Naive thymus-derived CD8-positive, alpha-beta T cell (primary cell): ENCODE measurements at regions not wholly inside any gene's neighbourhood (a gene's known extent, or its start where the extent isn't known, plus 50 kb on each side); places are given as distances from the start of the nearest gene placed in this dataset.
"Not testable (repeated sequence)": the region's sequence is repeated elsewhere in the genome, so short reads cannot be mapped to it uniquely, and the experiment has no call there.

Source experiments
- ATAC-seq, 2 donors: fragments of 150-1000 bp; cut with Tn5 transposase in 1 of 2; sonication (Bioruptor Pico), chemical (Tn5 transposase) in 1 of 2; 1 replicate in 1 of 2; 2 replicates in 1 of 2; pipeline ENCODE4 v1.10.0; 2021; ENCODE audit warnings: mild to moderate bottlenecking in 2 of 2, moderate library complexity in 2 of 2
- POLR2A ChIA-PET: fragments of 350-600 bp; sonication (Branson Sonifier 250); formaldehyde crosslinking; loops from one replicate; lab custom pipeline; 2021; ENCODE audit warnings: antibody characterized with exemption; lab: Charles Lee
- DNase-seq, 10 donors: peaks; one replicate each; pipeline versions ENCODE4 v3.0.0 to v3.0.0-alpha.2; 2020 to 2022
- H3K27ac Mint-ChIP-seq, 10 donors: one replicate each; pipeline ENCODE4 v1.8.0; 2020 to 2022; ENCODE audit warnings: mild to moderate bottlenecking in 10 of 10, mixed read lengths in 10 of 10, moderate library complexity in 4 of 10, inconsistent platforms in 1 of 10
- H3K27me3 Mint-ChIP-seq, 5 donors: one replicate each; pipeline ENCODE4 v1.8.0; 2021 to 2022; ENCODE audit warnings: mixed read lengths in 5 of 5
- H3K36me3 Mint-ChIP-seq, 3 donors: one replicate each; pipeline ENCODE4 v1.8.0; 2020 to 2022; ENCODE audit warnings: mixed read lengths in 3 of 3, mild to moderate bottlenecking in 2 of 3, inconsistent platforms in 1 of 3
- H3K4me1 Mint-ChIP-seq, 4 donors: one replicate each; pipeline ENCODE4 v1.8.0; 2021 to 2022; ENCODE audit warnings: mixed read lengths in 4 of 4
- H3K4me3 Mint-ChIP-seq, 10 donors: one replicate each; pipeline ENCODE4 v1.8.0; 2020 to 2022; ENCODE audit warnings: mild to moderate bottlenecking in 10 of 10, mixed read lengths in 10 of 10, moderate library complexity in 6 of 10, inconsistent platforms in 1 of 10
- H3K9me3 Mint-ChIP-seq, 9 donors: one replicate each; pipeline ENCODE4 v1.8.0; 2020 to 2022; ENCODE audit warnings: mixed read lengths in 9 of 9, mild to moderate bottlenecking in 3 of 9, inconsistent platforms in 1 of 9, moderate library complexity in 1 of 9

DNA sequence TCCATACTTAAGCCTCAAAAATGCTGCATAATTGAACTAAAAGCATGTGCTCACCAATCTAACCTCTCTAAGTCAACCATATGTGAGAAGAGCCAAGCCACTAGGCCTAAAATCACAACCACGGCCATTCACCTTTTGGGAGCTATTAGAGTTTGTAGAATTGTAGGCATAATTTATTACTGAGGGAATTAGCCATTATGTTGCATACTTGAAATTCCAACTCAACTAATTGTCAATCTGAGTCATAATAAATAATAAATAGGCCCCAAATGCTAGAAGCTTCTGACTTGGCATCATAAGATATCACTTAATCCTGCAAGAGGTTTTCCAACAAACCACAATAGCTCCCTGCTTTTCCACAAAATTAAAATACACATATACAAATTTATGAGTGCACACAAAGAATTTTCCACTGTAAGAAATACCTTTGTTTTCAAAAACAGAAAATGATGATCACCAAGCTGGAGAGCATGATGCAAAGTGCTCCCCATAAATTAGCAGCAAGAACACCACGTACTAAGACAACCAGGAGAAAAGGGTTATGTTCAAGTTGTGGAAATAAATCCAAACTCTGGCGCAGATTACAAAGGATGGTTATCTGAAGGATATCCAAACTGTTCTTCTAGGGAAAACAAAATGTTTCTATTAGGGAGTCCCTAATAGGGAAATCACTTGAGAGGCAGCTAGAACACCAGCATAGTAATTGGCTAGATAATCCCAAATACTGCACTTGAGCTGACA is 250.0 kb upstream of the SLC30A5 start:
- H3K36me3 Mint-ChIP-seq = no peaks in the 10 kb centered on the region
- DNase-seq (no peak), ATAC-seq (no peak)
- H3K4me1 Mint-ChIP-seq = peaks cover 0 to 3% (median 0%) of the 10 kb centered on the region in 4 donors
- POLR2A ChIA-PET = no interaction called here
- H3K9me3 Mint-ChIP-seq = no peaks in the 10 kb centered on the region
- no peak overlapping the region for H3K4me3 Mint-ChIP-seq
- H3K27ac Mint-ChIP-seq = no peak overlapping the region
- H3K27me3 Mint-ChIP-seq = peaks cover 0 to 7% (median 0%) of the 10 kb centered on the region in 5 donors

DNA sequence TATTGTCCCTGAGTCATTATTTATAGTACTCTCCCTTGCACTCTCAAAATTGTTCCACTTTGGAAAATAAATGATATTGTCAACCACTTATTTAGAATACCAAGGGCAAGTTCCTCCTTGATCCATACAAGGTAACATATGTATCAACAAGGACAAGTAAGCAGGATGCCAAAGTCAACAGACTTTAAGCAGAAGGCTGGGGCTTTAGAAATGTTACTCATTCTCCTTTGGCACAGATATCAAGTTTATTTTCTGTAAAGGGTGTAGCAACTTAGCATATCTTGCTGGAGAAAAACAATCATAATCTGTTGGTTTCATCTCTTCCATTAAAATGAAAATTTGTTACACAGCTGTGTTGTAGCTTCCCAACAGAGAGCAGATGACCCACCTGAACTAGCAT is 248.7 kb upstream of the SLC30A5 start:
- H3K9me3 Mint-ChIP-seq = no peaks in the 10 kb centered on the region
- peaks cover 0 to 3% (median 0%) of the 10 kb centered on the region in 4 donors for H3K4me1 Mint-ChIP-seq
- DNase-seq = no peak
- H3K4me3 Mint-ChIP-seq = no peak overlapping the region
- H3K27me3 Mint-ChIP-seq = peaks cover 0 to 7% (median 0%) of the 10 kb centered on the region in 5 donors
- H3K27ac Mint-ChIP-seq = no peak overlapping the region
- no peak for ATAC-seq
- POLR2A ChIA-PET = no interaction called here
- no peaks in the 10 kb centered on the region for H3K36me3 Mint-ChIP-seq

DNA sequence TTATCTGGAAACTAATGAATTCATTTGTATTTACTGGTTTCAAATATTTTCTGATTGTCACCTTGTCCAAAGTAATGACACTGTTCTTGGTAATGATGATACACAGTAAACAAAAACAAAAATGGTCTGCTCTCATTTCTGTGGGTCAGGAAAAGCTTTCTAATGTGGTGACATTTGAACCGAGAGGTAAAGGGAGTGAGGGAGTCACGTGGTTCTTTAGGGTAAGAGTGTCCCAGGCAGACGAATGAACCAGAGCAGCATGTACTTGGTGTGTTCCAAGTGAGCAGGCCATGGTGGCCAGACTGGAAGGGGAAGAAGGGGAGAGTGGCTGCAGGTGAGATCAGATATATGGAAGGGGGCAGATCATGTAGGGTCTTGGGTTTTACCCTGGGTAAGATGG is 247.0 kb upstream of the SLC30A5 start:
- Mint-ChIP-seq H3K9me3 (peaks cover 0 to 7% (median 4%) of the 10 kb centered on the region in 9 donors), H3K27ac (peak overlapping the region in 1 of 10 donors; percentile 4), H3K27me3 (peaks cover 0 to 6% (median 0%) of the 10 kb centered on the region in 5 donors), H3K36me3 (peaks cover 0 to 4% (median 0%) of the 10 kb centered on the region in 3 donors), H3K4me1 (peaks cover 0 to 3% (median 0%) of the 10 kb centered on the region in 4 donors), H3K4me3 (no peak overlapping the region)
- no peak for ATAC-seq
- POLR2A ChIA-PET = no interaction called here
- DNase-seq = no peak

DNA sequence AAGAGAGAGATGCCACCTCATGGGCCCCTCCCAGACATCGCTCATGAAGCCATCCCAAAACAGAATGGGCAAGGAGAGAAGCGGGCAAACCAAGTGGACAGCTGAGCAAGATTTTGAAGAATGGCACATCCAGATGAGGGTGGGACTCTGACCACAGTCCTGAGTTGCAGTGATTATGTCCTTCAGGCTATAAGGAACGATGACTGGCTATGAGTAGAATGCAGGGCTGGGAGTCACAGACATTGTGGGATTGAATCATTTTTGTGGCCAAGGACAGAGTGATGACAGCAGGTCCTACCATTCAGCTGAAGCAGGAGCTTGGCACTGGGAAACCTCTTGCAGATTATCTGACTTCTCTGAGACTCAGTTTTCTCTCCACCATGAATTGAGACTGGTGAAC is 245.7 kb upstream of the SLC30A5 start:
- no peak overlapping the region for H3K4me3 Mint-ChIP-seq
- H3K27ac Mint-ChIP-seq = no peak overlapping the region
- DNase-seq (no peak), ATAC-seq (no peak)
- H3K4me1 Mint-ChIP-seq = peaks cover 0 to 3% (median 0%) of the 10 kb centered on the region in 4 donors
- peaks cover 0 to 4% (median 0%) of the 10 kb centered on the region in 3 donors for H3K36me3 Mint-ChIP-seq
- POLR2A ChIA-PET = no interaction called here
- H3K9me3 Mint-ChIP-seq = peaks cover 0 to 16% (median 5%) of the 10 kb centered on the region in 9 donors
- peaks cover 0 to 6% (median 0%) of the 10 kb centered on the region in 5 donors for H3K27me3 Mint-ChIP-seq

DNA sequence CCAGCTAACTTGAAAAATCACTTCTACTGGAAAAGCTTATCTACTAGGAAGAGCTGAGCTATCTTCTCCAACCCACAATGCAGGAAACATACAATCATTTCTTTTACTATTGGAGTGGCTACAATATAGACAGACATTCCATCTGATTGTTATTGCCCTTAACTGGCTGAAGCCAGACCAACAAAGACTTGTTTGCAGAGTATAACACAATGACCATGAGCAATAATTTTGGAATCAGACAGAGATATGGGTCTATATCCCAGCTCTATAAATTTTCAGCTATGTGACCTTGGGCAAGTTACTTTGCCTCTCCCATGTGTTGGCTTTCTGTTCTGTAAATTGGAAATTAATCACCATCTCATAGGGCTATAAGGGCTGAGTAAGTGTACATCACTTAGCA is 244.7 kb upstream of the SLC30A5 start:
- POLR2A ChIA-PET = no interaction called here
- peaks cover 0 to 3% (median 0%) of the 10 kb centered on the region in 4 donors for H3K4me1 Mint-ChIP-seq
- H3K36me3 Mint-ChIP-seq = peaks cover 0 to 4% (median 0%) of the 10 kb centered on the region in 3 donors
- ATAC-seq (no peak), DNase-seq (no peak)
- no peak overlapping the region for H3K4me3 Mint-ChIP-seq
- H3K9me3 Mint-ChIP-seq = peaks cover 0 to 16% (median 5%) of the 10 kb centered on the region in 9 donors
- H3K27me3 Mint-ChIP-seq = peaks cover 0 to 6% (median 0%) of the 10 kb centered on the region in 5 donors
- no peak overlapping the region for H3K27ac Mint-ChIP-seq

DNA sequence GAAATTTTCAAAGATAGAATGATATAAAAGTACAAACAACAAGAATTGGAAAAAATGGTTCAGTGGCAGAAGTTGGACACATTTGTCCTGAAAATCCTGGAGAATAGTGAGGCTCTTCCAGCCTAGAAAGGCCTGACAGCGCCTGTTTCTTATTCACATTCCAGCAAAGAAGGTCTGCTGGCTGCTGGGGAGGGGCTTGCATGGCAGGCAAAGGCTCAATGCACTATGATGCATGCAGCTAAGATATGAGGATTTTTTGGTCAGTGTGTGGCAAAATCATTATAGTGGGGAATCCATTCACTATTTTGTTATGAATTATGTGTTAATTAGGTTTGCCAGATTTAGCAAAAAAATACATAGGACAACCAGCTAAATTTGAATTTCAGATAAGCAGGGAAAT is 243.9 kb upstream of the SLC30A5 start:
- H3K36me3 Mint-ChIP-seq = peaks cover 0 to 4% (median 0%) of the 10 kb centered on the region in 3 donors
- H3K4me1 Mint-ChIP-seq = peaks cover 0 to 3% (median 0%) of the 10 kb centered on the region in 4 donors
- H3K4me3 Mint-ChIP-seq = no peak overlapping the region
- POLR2A ChIA-PET = no interaction called here
- DNase-seq (no peak), ATAC-seq (no peak)
- H3K27ac Mint-ChIP-seq = no peak overlapping the region
- peaks cover 0 to 6% (median 0%) of the 10 kb centered on the region in 5 donors for H3K27me3 Mint-ChIP-seq
- peaks cover 0 to 16% (median 5%) of the 10 kb centered on the region in 9 donors for H3K9me3 Mint-ChIP-seq

DNA sequence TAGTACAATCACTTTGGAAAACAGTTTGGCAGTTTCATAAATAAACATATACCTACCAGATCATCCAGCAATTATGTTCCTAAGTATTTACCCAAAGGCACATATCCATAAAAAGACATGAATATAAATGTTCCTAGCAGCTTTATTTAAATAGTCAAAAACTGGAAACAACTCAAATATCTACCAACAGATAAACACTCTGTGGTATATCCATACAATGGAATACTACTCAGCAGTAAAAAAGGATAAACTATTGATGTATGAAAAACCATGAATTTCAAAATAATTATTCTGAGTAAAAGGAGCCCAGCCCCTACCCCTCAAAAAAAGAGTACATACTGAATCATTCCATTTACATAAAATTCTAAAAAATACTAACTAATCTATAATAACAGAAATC is 232.7 kb upstream of the SLC30A5 start:
- Mint-ChIP-seq H3K4me3 (no peak overlapping the region), H3K36me3 (peaks cover 0 to 25% (median 7%) of the 10 kb centered on the region in 3 donors), H3K4me1 (no peaks in the 10 kb centered on the region), H3K9me3 (peaks cover 0 to 30% (median 17%) of the 10 kb centered on the region in 9 donors), H3K27ac (no peak overlapping the region), H3K27me3 (peaks cover 1 to 17% (median 4%) of the 10 kb centered on the region in 5 donors)
- POLR2A ChIA-PET = no interaction called here
- DNase-seq = no peak
- no peak for ATAC-seq

DNA sequence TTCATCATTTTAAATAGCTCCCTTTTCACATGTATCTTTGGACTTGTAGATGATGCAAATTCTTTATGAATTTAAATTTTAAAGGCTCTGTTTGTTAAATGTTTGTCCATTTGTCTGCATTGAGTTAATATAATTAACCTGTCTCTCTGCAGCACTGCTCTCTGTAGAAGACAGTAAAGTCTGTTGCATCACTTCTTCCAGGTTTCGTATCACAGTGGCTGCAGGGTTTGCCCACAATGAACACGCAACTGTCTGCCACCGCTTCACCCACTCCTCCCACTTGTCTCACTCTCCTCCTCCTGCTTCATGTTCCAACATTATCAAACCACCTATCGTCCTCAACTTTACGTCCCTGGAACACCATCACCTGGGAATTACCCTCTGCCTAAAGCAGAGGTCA is 231.3 kb upstream of the SLC30A5 start:
- Mint-ChIP-seq H3K9me3 (peaks cover 0 to 25% (median 15%) of the 10 kb centered on the region in 9 donors), H3K4me3 (no peak overlapping the region), H3K4me1 (no peaks in the 10 kb centered on the region), H3K27ac (peak overlapping the region in 1 of 10 donors; percentile 35), H3K36me3 (peaks cover 0 to 25% (median 4%) of the 10 kb centered on the region in 3 donors), H3K27me3 (peaks cover 1 to 17% (median 4%) of the 10 kb centered on the region in 5 donors)
- DNase-seq = no peak
- POLR2A ChIA-PET = no interaction called here
- ATAC-seq = no peak

DNA sequence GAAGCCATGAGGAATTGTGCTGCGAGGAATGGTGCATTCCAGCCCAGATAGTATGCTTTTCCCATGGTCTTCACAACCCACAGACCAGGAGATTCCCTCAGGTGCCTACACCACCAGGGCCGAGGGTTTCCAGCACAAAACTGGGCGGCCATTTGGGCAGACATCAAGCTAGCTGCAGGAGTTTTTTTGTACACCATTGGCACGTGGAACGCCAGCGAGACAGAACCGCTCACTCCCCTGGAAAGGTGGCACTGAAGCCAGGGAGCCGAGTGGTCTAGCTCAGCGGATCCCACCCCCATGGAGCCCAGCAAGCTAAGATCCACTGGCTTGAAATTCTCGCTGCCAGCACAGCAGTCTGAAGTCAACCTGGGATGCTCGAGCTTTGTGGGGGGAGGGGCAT is 228.6 kb upstream of the SLC30A5 start:
- H3K4me1 Mint-ChIP-seq, ATAC-seq, H3K27ac Mint-ChIP-seq, POLR2A ChIA-PET, H3K4me3 Mint-ChIP-seq, DNase-seq: not testable (repeated sequence)
- Mint-ChIP-seq H3K9me3 (peaks cover 0 to 21% (median 12%) of the 10 kb centered on the region in 9 donors), H3K36me3 (peaks cover 0 to 21% (median 4%) of the 10 kb centered on the region in 3 donors), H3K27me3 (peaks cover 1 to 17% (median 4%) of the 10 kb centered on the region in 5 donors)

DNA sequence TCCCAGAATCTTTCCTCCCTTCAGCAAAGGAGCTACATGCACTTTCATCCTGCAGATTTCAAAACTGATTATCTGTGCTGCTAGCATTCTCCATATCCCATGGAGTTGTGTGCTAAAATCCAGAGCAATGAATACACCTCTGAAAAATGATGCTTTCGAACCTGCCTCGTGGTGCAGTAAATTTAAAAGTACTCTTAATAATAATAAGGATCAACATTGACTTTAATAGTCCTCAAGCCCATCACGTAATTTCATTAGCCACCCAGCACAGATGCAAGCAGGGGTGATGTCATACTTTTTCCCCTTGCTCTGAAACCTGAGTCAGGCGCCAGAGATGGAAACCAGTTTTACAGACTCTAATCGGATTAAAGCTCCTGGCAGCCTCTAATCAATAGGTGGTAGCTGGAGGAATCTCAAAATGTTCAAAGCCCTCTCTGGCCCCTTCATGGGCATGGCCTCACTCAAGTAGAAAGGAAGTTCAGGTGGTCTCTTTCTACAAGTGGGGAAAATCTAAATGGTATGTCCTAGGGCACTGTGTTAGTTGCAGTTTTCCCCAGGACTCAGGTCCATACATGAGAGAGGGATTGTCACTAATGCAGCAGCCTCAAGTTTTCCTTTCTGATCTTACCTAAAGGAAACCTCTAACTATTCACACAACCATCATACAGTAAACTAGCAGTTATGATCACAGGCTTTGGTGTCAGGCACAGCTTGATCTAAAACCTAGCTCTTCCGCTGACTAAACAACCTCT is 221.6 kb upstream of the SLC30A5 start:
- Mint-ChIP-seq H3K36me3 (no peaks in the 10 kb centered on the region), H3K4me3 (no peak overlapping the region), H3K9me3 (no peaks in the 10 kb centered on the region), H3K27ac (peak overlapping the region in 1 of 10 donors; percentile 7), H3K4me1 (peaks cover 5 to 23% (median 14%) of the 10 kb centered on the region in 4 donors), H3K27me3 (no peaks in the 10 kb centered on the region)
- ATAC-seq (no peak), DNase-seq (no peak)
- POLR2A ChIA-PET = no interaction called here

DNA sequence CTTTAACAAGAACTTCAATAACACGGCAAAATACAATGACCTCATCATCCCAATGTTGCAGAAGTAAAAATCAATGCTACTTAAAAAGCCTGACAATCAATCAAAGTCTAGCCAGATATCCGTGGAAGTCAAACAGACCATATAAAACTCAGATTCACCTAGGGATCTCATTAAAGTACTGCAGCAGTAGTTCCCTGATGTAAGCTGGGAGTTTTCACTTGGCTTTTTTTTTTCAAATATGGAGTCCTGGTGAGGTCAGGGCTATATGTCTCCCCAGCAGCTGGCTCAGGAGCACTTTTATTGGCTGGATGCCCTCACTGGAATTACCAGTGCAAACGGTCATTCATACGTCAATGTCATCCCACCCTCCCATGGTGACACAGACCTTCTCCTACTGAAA is 220.6 kb upstream of the SLC30A5 start:
- no peak overlapping the region for H3K4me3 Mint-ChIP-seq
- H3K27ac Mint-ChIP-seq = peak overlapping the region in 2 of 10 donors; percentile 7 to 43
- H3K36me3 Mint-ChIP-seq = no peaks in the 10 kb centered on the region
- ATAC-seq (no peak), DNase-seq (no peak)
- no peaks in the 10 kb centered on the region for H3K27me3 Mint-ChIP-seq
- H3K9me3 Mint-ChIP-seq = no peaks in the 10 kb centered on the region
- POLR2A ChIA-PET = no interaction called here
- H3K4me1 Mint-ChIP-seq = peaks cover 5 to 23% (median 14%) of the 10 kb centered on the region in 4 donors

DNA sequence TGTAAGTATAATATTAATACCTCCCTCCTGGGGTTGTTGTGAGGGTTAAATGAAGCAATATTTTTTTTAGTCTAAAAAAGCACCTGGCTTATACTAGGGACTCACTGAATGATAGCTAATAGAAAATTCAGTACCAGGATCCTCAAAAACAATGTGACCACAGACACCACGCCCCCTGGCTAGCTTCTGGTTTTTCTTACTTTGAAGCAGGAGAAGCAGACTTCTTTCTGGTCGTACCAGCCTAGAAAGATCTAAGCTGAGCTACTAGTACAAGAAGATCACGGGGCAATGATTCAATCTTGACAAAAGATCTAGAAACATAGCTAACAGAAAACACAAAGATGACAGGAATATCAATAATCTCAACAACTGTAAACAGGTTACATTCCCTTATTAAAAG is 218.5 kb upstream of the SLC30A5 start:
- POLR2A ChIA-PET = interaction anchor here (0.5 kb wide), 1 partner anchor 232 kb away, joined by 4 read pairs; no protein-coding TSS in a partner anchor
- Mint-ChIP-seq H3K27ac (peak overlapping the region; percentile 9 to 86 (median 66)), H3K9me3 (no peaks in the 10 kb centered on the region), H3K4me1 (peaks cover 5 to 23% (median 14%) of the 10 kb centered on the region in 4 donors), H3K36me3 (no peaks in the 10 kb centered on the region), H3K4me3 (peak overlapping the region in 9 of 10 donors; percentile 3 to 75 (median 54)), H3K27me3 (no peaks in the 10 kb centered on the region)
- peak; percentile 17 to 79 (median 62) for DNase-seq
- ATAC-seq = peak; percentile 97 to 98
